ENCODE measurements at regions not wholly inside any gene's neighbourhood (a gene's known extent, or its start where the extent isn't known, plus 50 kb on each side); places are given as distances from the start of the nearest gene placed in this dataset.

GRCh38 chr5:74953937-74954720, 87.9 kb upstream of the FAM169A start:
- no peak for DNase-seq

DNA sequence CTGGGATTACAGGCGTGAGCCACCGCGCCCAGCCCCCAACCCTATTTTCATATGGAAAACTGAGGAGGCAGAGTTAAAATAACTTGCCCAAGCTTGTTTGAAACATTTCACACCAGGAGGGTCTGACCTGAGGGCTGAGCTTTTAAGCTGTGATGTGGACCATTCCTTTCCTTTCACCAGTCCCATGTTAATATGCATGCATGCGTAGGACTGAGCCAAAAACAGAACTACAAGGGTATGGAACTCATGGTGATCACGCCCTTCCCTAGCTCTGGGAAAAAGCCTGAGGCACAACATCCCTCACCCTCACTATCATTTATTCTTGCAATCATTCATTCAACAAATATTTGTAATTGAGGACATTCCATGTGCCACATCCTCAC, 87.4 kb upstream of the FAM169A start:
- no peak for DNase-seq

- DNase-seq = no peak
Observed at GRCh38 chr5:74952406-74952805, 86.2 kb upstream of the FAM169A start.

DNA sequence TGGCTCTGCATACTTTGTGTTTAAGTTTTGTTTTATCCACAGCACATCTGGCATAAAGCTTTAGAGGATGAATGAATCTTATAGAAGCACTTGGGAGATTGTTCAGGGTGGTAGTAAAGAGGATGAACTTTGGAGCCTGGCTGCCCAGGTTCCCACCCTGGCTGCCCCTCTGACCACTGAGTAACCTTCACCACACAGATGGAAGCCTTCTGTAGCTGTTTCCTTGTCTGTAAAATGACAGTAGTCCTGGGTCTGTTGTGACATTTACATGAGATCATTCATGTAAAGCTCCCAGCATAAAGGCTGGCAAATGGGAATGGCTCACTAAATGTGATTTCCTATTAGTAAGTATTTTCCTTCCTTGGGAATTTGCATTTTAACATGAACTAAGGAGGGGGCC, 85.7 kb upstream of the FAM169A start:
- DNase-seq = no peak

GRCh38 chr5:74950836-74951515, 84.8 kb upstream of the FAM169A start:
- DNase-seq = no peak

GRCh38 chr5:74949976-74950375, 83.8 kb upstream of the FAM169A start:
- no peak for DNase-seq

GRCh38 chr5:74948031-74948546, 81.9 kb upstream of the FAM169A start:
- no peak for DNase-seq

DNA sequence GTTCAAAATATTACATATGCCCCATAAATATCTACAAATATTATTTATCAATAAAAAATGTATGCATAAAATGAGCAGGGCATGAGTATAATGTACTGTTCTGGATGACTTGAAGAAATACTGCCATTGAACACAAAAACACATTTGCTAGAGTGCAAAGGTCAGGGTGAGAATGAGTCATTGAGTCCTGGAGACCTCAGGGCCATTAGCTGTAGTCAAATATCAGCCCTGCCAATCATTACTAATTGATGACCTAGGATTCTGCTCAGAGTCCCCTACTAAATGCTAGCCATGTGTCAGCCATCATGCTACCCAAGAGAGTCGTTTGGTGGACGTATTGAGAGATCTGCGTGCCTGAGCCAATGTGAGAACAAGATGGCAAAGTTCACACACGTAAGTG, 80.3 kb upstream of the FAM169A start:
- DNase-seq = no peak

- DNase-seq = peak; percentile 5
Observed at GRCh38 chr5:74945561-74946165, 79.5 kb upstream of the FAM169A start.

- no peak for DNase-seq
Observed at GRCh38 chr5:74943905-74944304, 77.7 kb upstream of the FAM169A start.

GRCh38 chr5:74942622-74943286, 76.6 kb upstream of the FAM169A start:
- no peak for DNase-seq

DNA sequence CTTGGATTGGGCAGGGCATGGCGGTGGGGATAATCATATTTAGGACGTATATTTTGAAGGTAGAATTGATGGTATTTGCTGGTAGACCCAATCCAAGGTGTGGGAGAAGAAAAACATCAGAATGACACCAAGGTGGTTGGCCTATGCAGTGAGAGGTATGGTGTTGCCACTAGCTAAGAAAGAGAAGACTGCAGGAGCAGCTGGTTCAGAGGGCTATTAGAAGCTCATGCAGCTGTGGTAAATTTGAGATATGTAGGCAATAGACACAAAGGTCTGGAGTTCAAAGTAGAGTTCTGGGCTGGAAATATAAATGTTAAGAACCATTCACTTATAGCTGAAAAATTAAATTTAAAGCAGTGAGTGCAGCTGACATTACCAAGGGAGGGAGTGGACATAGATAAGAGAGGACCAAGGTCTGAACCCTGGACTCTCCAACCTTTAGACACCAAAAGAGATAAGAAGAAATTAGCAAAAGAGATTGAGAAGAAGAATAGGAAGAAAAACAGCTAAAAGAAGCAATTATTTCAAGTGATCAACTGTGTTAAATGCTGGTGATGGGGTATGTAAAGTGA, 74.7 kb upstream of the FAM169A start:
- DNase-seq = no peak

- DNase-seq = peak; percentile 66
Observed at GRCh38 chr5:74938250-74938933, 72.2 kb upstream of the FAM169A start.

DNA sequence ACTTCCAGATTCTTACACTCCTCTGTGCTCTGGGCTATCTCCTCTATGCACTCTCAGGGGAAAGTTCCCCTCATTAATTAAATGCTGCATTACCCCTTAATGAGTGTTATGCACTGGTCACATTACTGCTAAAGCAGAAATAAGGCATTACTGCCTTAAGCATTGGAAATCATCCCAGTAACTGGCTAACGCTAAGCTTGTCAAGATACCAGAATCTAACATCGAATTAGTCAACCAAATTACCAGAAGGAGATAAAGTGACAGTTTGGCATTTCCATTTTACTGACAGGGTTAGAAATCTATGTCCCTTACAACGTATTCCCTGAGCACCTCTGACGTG, 69.5 kb upstream of the FAM169A start:
- peak; percentile 8 for DNase-seq

GRCh38 chr5:74934949-74935751, 69.0 kb upstream of the FAM169A start:
- DNase-seq = peak; percentile 63

DNA sequence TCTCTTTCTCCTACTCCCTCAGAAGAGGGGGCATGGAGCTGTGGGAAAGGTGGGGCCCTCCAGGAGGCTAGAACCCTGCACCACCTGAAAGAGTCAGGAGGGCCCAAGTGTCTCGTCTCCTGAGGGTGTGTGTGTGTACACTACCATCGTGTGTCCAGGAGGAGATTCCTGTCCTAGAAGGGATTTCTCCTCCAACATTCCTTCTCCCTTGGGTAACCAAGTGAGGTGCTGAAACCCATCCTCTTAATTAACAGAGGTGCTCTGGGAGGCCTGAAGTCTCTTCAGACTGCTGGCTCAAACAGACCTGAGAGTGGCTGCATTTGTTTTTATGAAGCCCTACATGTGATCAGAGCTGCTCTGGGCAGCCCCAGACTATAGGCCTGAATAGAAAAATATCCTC, 61.1 kb upstream of the FAM169A start:
- DNase-seq = no peak

GRCh38 chr5:74919487-74919886, 53.3 kb upstream of the FAM169A start:
- peak; percentile 73 for DNase-seq

DNA sequence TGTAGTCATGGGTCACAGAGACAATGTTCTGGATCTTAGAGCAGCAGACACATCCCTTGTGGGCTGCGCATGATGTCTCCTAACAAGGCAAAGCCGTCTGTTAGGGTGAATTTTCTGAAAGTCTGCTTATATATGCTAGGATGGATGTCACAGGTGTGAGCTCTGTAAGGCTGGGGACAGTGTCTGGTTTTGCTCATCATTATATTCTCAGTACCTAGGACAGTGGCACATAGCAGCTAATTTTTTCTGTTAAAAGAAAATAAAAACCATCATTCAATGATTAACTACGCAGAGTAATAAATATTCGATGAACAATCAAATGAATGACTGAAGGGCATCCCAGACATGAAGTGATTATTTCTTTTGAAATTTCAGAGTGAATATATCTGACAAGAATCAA, 52.9 kb upstream of the FAM169A start:
- DNase-seq = no peak

GRCh38 chr5:74918232-74918669, 52.1 kb upstream of the FAM169A start:
- no peak for DNase-seq

DNA sequence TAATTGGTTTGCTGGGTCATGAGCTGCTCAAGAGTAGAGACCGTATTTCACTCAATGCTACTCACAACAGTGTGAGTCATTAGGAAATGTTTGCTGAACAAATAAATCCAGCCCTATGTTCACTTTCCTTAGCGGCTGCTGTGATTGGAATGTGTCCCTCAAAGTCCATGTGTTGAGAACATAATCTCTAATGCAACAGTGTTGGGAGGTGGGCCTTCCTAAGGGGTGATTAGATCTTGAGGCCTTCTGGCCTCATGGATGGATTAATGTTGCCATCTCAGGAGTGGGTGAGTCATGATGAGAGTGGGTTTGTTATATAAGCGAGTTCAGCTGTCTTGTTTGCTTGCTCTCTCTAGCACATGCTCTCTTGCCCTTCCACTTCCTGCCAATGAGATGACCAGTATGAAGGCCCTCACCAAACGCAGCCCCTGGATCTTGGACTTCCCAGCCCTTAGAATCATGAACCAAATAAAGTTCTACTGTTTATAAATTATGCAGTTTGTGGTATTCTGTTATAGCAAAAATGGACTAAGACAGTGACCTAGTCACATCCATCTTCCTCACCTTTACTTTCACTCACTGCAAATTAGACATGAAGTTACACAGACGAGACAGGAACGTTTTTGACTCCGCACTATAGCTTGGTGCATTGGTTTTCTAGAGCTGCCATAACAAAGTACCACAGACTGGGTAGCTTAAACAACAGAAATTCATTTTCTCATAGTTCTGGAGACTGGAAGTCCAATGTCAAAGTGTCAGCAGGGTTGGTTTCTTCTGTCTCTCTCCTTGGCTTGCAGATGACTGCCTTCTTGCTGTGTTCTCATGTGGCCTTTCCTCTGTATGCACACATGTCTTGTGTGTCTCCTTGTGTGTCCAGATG, 50.9 kb upstream of the FAM169A start:
- DNase-seq = no peak
